DMS 273 treated with DMSO at 0.1 percent for 48 hours (cell line): ENCODE measurements at regions not wholly inside any gene's neighbourhood (a gene's known extent, or its start where the extent isn't known, plus 50 kb on each side); places are given as distances from the start of the nearest gene placed in this dataset.

ENCODE experiments used
- DNase-seq: peaks from one replicate; lab custom pipeline; 2025; lab: John Stamatoyannopoulos, UW

GRCh38 chr16:86436466-86437185, 73.7 kb upstream of the FOXF1 start:
- DNase-seq, result no peak

GRCh38 chr16:86437348-86437747, 73.0 kb upstream of the FOXF1 start:
- no peak for DNase-seq

GRCh38 chr16:86442703-86443102, 67.6 kb upstream of the FOXF1 start:
- no peak for DNase-seq

- no peak for DNase-seq
These were observed 66.7 kb upstream of the FOXF1 start for GRCh38 chr16:86443508-86444147.

GRCh38 chr16:86444261-86444660, 66.1 kb upstream of the FOXF1 start:
- no peak for DNase-seq

- no peak for DNase-seq
These were observed 65.7 kb upstream of the FOXF1 start for GRCh38 chr16:86444661-86445060.

GRCh38 chr16:86446279-86446678, 64.0 kb upstream of the FOXF1 start:
- DNase-seq, result no peak

GRCh38 chr16:86447228-86447627, 63.1 kb upstream of the FOXF1 start:
- no peak for DNase-seq

- no peak for DNase-seq
These were observed 61.9 kb upstream of the FOXF1 start for GRCh38 chr16:86448306-86448890.

- DNase-seq, result no peak
These were observed 60.8 kb upstream of the FOXF1 start for GRCh38 chr16:86449446-86450095.

GRCh38 chr16:86450691-86451090, 59.6 kb upstream of the FOXF1 start:
- no peak for DNase-seq

- DNase-seq, result no peak
These were observed 57.9 kb upstream of the FOXF1 start for GRCh38 chr16:86452451-86452850.

- DNase-seq, result no peak
These were observed 55.2 kb upstream of the FOXF1 start for GRCh38 chr16:86455116-86455515.

- DNase-seq, result no peak
These were observed 54.7 kb upstream of the FOXF1 start for GRCh38 chr16:86455640-86456039.

GRCh38 chr16:86457501-86458148, 52.7 kb upstream of the FOXF1 start:
- no peak for DNase-seq

GRCh38 chr16:86458149-86458777, 52.1 kb upstream of the FOXF1 start:
- DNase-seq, result no peak

- no peak for DNase-seq
These were observed 51.1 kb upstream of the FOXF1 start for GRCh38 chr16:86459266-86459665.
